ENCODE measurements at regions not wholly inside any gene's neighbourhood (a gene's known extent, or its start where the extent isn't known, plus 50 kb on each side); places are given as distances from the start of the nearest gene placed in this dataset.

GRCh38 chr11:19646308-19646707 lies 66.3 kb upstream of the NAV2 start:
- Histone ChIP-seq H3K9ac (ENCODE audit: low read length) (no peak overlapping the region), H3K4me2 (ENCODE audit: low read length) (no peak overlapping the region), H4K20me1 (ENCODE audit: insufficient read depth, low read length) (no peaks in the 10 kb centered on the region), H3K4me1 (ENCODE audit: low read length) (no peaks in the 10 kb centered on the region), H3K36me3 (replicated peaks; ENCODE audit: low read depth, low read length) (no peaks in the 10 kb centered on the region), H2AFZ (ENCODE audit: low read depth, low read length) (no peak overlapping the region), H3K27me3 (ENCODE audit: low read depth, low read length) (peaks cover 9% of the 10 kb centered on the region), H3K27ac (ENCODE audit: low read length) (no peak overlapping the region), H3K9me3 (ENCODE audit: insufficient read depth, low read length) (no peaks in the 10 kb centered on the region), H3K4me3 (ENCODE audit: low read length) (no peak overlapping the region), H3K79me2 (ENCODE audit: low read length) (no peaks in the 10 kb centered on the region)
- no peak for TF ChIP-seq EZH2phosphoT487 (IDR thresholded peaks at IDR 0.05; ENCODE audit: low read depth)
- no peak for TF ChIP-seq CTCF (IDR thresholded peaks at IDR 0.05; ENCODE audit: low read depth, low read length)

DNA sequence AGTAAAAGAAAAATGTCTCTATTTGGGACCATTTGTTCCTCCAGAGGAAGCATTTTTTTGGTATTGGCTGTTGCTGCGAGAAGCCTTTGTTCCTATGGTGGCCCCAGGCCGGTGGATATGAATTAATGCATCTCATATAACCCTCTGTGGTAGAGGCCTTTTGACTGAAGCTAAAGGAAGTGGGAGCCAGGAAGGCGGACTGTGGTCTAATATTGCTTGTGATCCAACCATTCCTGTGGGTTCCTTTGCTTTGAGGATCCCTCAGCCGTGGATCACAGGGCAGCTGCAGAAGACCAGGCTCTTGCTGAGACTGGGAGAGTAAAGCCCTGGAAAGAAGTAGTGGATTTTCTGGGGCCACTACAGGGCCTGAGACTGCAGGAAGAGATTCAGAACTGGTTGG lies 68.3 kb upstream of the NAV2 start:
- no peaks in the 10 kb centered on the region for H3K4me1 ChIP-seq (ENCODE audit: low read length)
- no peaks in the 10 kb centered on the region for H3K79me2 ChIP-seq (ENCODE audit: low read length)
- no peaks in the 10 kb centered on the region for H4K20me1 ChIP-seq (ENCODE audit: insufficient read depth, low read length)

DNA sequence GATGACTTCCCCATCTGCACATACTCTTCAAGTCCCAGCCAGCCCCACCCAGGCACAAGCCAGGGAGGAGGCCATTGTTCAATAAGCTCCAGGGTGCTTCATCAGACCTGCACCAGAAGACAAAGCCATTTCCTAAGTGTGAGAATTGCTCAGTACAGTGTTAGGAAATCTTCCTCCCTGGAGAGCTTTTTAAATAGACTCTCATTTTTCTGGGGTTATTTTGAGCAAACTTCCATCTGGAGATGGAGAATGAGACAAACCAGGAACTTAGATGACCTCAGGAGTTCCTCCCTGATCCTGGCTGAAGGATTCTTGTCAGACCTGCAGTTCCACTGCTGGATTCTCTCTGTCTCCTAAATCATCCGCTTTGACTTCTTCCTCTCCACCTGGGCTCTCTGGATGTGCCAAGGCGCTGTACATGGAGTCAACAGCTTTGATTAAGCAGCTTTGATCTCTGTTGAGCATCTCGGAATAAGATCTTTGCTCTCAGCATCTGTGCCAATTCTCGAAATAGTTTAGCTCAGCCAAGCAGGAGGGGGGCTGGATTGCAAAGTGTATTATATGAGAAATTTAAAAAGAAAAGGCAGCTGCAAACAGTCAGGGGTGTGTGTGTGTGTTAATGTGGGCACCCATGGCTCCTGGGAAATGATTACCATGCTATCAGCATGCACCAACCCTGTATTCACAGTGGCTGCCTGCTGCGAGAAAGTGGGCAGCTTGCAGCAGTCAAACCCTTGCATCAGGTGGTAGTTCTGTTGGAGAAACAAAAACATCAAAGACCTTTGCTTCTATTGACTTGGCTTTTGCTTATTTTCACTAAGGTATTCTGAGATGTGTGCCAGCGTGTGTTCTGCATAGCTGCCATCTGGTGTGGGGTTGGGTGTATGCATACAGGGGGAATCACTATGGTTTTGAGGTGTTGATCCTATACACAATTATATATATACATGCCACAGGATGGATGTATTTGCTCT lies 70.2 kb upstream of the NAV2 start:
- no peak overlapping the region for H3K4me2 ChIP-seq (ENCODE audit: low read length)
- no peak for TF ChIP-seq CTCF (IDR thresholded peaks at IDR 0.05; ENCODE audit: low read depth, low read length)
- TF ChIP-seq EZH2phosphoT487 (IDR thresholded peaks at IDR 0.05; ENCODE audit: low read depth), result no peak
- no peak overlapping the region for H3K27ac ChIP-seq (ENCODE audit: low read length)
- H3K4me3 ChIP-seq (ENCODE audit: low read length), result no peak overlapping the region
- no peaks in the 10 kb centered on the region for H3K79me2 ChIP-seq (ENCODE audit: low read length)
- H4K20me1 ChIP-seq (ENCODE audit: insufficient read depth, low read length), result no peaks in the 10 kb centered on the region
- H2AFZ ChIP-seq (ENCODE audit: low read depth, low read length), result no peak overlapping the region
- no peaks in the 10 kb centered on the region for H3K4me1 ChIP-seq (ENCODE audit: low read length)
- H3K36me3 ChIP-seq (replicated peaks; ENCODE audit: low read depth, low read length), result no peaks in the 10 kb centered on the region
- H3K9ac ChIP-seq (ENCODE audit: low read length), result no peak overlapping the region
- H3K9me3 ChIP-seq (ENCODE audit: insufficient read depth, low read length), result no peaks in the 10 kb centered on the region
- peaks cover 7% of the 10 kb centered on the region for H3K27me3 ChIP-seq (ENCODE audit: low read depth, low read length)

More for the DNA sequence above, 68.3 kb upstream of the NAV2 start:
- Histone ChIP-seq H3K36me3 (replicated peaks; ENCODE audit: low read depth, low read length) (no peaks in the 10 kb centered on the region), H3K4me3 (ENCODE audit: low read length) (no peak overlapping the region), H3K27ac (ENCODE audit: low read length) (no peak overlapping the region), H3K9me3 (ENCODE audit: insufficient read depth, low read length) (no peaks in the 10 kb centered on the region), H3K9ac (ENCODE audit: low read length) (no peak overlapping the region), H3K27me3 (ENCODE audit: low read depth, low read length) (peaks cover 9% of the 10 kb centered on the region), H2AFZ (ENCODE audit: low read depth, low read length) (no peak overlapping the region), H3K4me2 (ENCODE audit: low read length) (no peak overlapping the region)
- TF ChIP-seq CTCF (IDR thresholded peaks at IDR 0.05; ENCODE audit: low read depth, low read length) (no peak), EZH2phosphoT487 (IDR thresholded peaks at IDR 0.05; ENCODE audit: low read depth) (no peak)

GRCh38 chr11:19639603-19640105 lies 73.0 kb upstream of the NAV2 start:
- H3K79me2 ChIP-seq (ENCODE audit: low read length), result no peaks in the 10 kb centered on the region
- H3K9ac ChIP-seq (ENCODE audit: low read length), result no peak overlapping the region
- H3K27ac ChIP-seq (ENCODE audit: low read length), result no peak overlapping the region
- H3K4me3 ChIP-seq (ENCODE audit: low read length), result no peak overlapping the region
- H3K4me1 ChIP-seq (ENCODE audit: low read length), result no peaks in the 10 kb centered on the region
- H4K20me1 ChIP-seq (ENCODE audit: insufficient read depth, low read length), result no peaks in the 10 kb centered on the region
- H3K27me3 ChIP-seq (ENCODE audit: low read depth, low read length), result peaks cover 3% of the 10 kb centered on the region; the same call in 1 of the 2 replicates
- H3K4me2 ChIP-seq (ENCODE audit: low read length), result no peak overlapping the region
- H3K36me3 ChIP-seq (replicated peaks; ENCODE audit: low read depth, low read length), result no peaks in the 10 kb centered on the region
- TF ChIP-seq CTCF (IDR thresholded peaks at IDR 0.05; ENCODE audit: low read depth, low read length) (no peak), EZH2phosphoT487 (IDR thresholded peaks at IDR 0.05; ENCODE audit: low read depth) (no peak)
- H2AFZ ChIP-seq (ENCODE audit: low read depth, low read length), result no peak overlapping the region
- H3K9me3 ChIP-seq (ENCODE audit: insufficient read depth, low read length), result no peaks in the 10 kb centered on the region
